Right lobe of liver (tissue), 4 donors: ENCODE measurements at regions not wholly inside any gene's neighbourhood (a gene's known extent, or its start where the extent isn't known, plus 50 kb on each side); places are given as distances from the start of the nearest gene placed in this dataset.

Source experiments
- POLR2A ChIP-seq: fragments of 450-650 bp; IDR thresholded peaks from one replicate; pipeline ENCODE4 v1.6.1; 2017; ENCODE audit warnings: antibody characterized with exemption, mild to moderate bottlenecking
- TF ChIP-seq, protein P1 (sequence below), 4 donors: fragments of 200-600 bp in 3 of 4; fragments of 450-650 bp in 1 of 4; IDR thresholded peaks; one replicate each; pipeline versions ENCODE4 v1.5.1 to v1.8.0; 2016 to 2022; ENCODE audit warnings: antibody characterized with exemption in 4 of 4, mild to moderate bottlenecking in 2 of 4
- donor health status: DM: no; HTN: no; CAD: no.
- donor health status: DM: no; HTN: no; CAD: no.
- donor health status: DM: no; HTN: yes; CAD: no.

DNA sequence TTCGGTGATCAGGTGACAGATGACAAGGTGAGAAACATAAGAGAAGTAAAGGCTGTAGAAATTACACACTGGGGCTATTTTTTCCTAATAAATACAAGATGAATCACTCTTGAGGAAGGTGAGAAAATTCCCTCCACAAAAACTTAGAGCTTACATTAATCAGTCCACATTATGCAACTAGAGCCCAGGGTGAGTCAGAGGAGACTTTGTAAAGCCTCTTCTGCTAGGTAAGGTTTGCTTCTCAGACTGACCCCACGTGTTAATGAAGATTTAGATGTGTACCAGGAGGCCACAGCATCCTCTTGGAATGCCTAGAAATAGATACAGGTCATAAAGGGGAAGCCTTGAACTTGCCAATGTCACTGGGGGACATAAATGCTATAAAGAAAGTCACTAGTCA lies 396.0 kb upstream of the SMIM31 start:
- TF ChIP-seq, protein P1, sequence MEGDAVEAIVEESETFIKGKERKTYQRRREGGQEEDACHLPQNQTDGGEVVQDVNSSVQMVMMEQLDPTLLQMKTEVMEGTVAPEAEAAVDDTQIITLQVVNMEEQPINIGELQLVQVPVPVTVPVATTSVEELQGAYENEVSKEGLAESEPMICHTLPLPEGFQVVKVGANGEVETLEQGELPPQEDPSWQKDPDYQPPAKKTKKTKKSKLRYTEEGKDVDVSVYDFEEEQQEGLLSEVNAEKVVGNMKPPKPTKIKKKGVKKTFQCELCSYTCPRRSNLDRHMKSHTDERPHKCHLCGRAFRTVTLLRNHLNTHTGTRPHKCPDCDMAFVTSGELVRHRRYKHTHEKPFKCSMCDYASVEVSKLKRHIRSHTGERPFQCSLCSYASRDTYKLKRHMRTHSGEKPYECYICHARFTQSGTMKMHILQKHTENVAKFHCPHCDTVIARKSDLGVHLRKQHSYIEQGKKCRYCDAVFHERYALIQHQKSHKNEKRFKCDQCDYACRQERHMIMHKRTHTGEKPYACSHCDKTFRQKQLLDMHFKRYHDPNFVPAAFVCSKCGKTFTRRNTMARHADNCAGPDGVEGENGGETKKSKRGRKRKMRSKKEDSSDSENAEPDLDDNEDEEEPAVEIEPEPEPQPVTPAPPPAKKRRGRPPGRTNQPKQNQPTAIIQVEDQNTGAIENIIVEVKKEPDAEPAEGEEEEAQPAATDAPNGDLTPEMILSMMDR (IDR thresholded peaks at IDR 0.05) = no peak
- TF ChIP-seq POLR2A = no peak
